ENCODE measurements at regions not wholly inside any gene's neighbourhood (a gene's known extent, or its start where the extent isn't known, plus 50 kb on each side); places are given as distances from the start of the nearest gene placed in this dataset.

GRCh38 chr13:37475151-37475550 lies 123.4 kb downstream of the POSTN start:
- POLR2A ChIA-PET, result no interaction called here
- no peak overlapping the region for H3K27ac ChIP-seq (ENCODE audit: extremely low read depth, low read depth, low read length)
- H3K36me3 ChIP-seq (ENCODE audit: control insufficient read depth in 2 of 2, insufficient read depth in 1 of 2, low read length in 2 of 2), result no peaks in the 10 kb centered on the region
- H3K4me1 ChIP-seq (ENCODE audit: control insufficient read depth, insufficient read depth, low read length), result no peaks in the 10 kb centered on the region
- no peak overlapping the region for H3K4me3 ChIP-seq (ENCODE audit: low read depth, low read length)
- CTCF ChIA-PET, result interaction anchor here (1.1 to 1.4 kb wide), 2 partner anchors 12 to 190 kb away, joined by 3 to 4 read pairs; no protein-coding TSS in a partner anchor
- H3K9me3 ChIP-seq (ENCODE audit: control insufficient read depth, insufficient read depth, low read depth, low read length), result no peaks in the 10 kb centered on the region
- no peak for TF ChIP-seq SP3 (tag by site-specific recombination; IDR thresholded peaks at IDR 0.05)
- TF ChIP-seq KLF16 (tag by site-specific recombination; IDR thresholded peaks at IDR 0.05), result no peak
- TF ChIP-seq ZNF146 (tag by site-specific recombination; IDR thresholded peaks at IDR 0.05), result no peak
- TF ChIP-seq KLF9 (tag by site-specific recombination; IDR thresholded peaks at IDR 0.05; ENCODE audit: low read depth), result no peak
- TF ChIP-seq, protein P1, sequence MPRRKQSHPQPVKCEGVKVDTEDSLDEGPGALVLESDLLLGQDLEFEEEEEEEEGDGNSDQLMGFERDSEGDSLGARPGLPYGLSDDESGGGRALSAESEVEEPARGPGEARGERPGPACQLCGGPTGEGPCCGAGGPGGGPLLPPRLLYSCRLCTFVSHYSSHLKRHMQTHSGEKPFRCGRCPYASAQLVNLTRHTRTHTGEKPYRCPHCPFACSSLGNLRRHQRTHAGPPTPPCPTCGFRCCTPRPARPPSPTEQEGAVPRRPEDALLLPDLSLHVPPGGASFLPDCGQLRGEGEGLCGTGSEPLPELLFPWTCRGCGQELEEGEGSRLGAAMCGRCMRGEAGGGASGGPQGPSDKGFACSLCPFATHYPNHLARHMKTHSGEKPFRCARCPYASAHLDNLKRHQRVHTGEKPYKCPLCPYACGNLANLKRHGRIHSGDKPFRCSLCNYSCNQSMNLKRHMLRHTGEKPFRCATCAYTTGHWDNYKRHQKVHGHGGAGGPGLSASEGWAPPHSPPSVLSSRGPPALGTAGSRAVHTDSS (tag by site-specific recombination; IDR thresholded peaks at IDR 0.05), result no peak
- TF ChIP-seq ZNF24 (tag by site-specific recombination; IDR thresholded peaks at IDR 0.05), result no peak
- no peak for TF ChIP-seq ZNF530 (tag by site-specific recombination; IDR thresholded peaks at IDR 0.05; ENCODE audit: low read depth)
- TF ChIP-seq ZNF426 (tag by site-specific recombination; IDR thresholded peaks at IDR 0.05), result no peak
- no peak for TF ChIP-seq ZNF585B (tag by site-specific recombination; IDR thresholded peaks at IDR 0.05)
- no peak for TF ChIP-seq ZNF114 (tag by site-specific recombination; IDR thresholded peaks at IDR 0.05)
- TF ChIP-seq ZNF555 (tag by site-specific recombination; conservative IDR thresholded peaks at IDR 0.05), result no peak
- no peak for TF ChIP-seq ZNF544 (tag by site-specific recombination; IDR thresholded peaks at IDR 0.05)
- no peak for TF ChIP-seq ZNF132 (tag by site-specific recombination; IDR thresholded peaks at IDR 0.05; ENCODE audit: borderline replicate concordance)
- no peak for TF ChIP-seq ZNF560 (tag by site-specific recombination; IDR thresholded peaks at IDR 0.05; ENCODE audit: borderline replicate concordance)
- TF ChIP-seq, protein P2, sequence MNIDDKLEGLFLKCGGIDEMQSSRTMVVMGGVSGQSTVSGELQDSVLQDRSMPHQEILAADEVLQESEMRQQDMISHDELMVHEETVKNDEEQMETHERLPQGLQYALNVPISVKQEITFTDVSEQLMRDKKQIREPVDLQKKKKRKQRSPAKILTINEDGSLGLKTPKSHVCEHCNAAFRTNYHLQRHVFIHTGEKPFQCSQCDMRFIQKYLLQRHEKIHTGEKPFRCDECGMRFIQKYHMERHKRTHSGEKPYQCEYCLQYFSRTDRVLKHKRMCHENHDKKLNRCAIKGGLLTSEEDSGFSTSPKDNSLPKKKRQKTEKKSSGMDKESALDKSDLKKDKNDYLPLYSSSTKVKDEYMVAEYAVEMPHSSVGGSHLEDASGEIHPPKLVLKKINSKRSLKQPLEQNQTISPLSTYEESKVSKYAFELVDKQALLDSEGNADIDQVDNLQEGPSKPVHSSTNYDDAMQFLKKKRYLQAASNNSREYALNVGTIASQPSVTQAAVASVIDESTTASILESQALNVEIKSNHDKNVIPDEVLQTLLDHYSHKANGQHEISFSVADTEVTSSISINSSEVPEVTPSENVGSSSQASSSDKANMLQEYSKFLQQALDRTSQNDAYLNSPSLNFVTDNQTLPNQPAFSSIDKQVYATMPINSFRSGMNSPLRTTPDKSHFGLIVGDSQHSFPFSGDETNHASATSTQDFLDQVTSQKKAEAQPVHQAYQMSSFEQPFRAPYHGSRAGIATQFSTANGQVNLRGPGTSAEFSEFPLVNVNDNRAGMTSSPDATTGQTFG (tag by site-specific recombination; IDR thresholded peaks at IDR 0.05; ENCODE audit: borderline replicate concordance), result no peak

GRCh38 chr13:37473035-37473434 lies 125.5 kb downstream of the POSTN start:
- ChIA-PET CTCF (no interaction called here), POLR2A (no interaction called here)
- Histone ChIP-seq H3K36me3 (ENCODE audit: control insufficient read depth in 2 of 2, insufficient read depth in 1 of 2, low read length in 2 of 2) (no peaks in the 10 kb centered on the region), H3K9me3 (ENCODE audit: control insufficient read depth, insufficient read depth, low read depth, low read length) (no peaks in the 10 kb centered on the region), H3K27ac (ENCODE audit: extremely low read depth, low read depth, low read length) (no peak overlapping the region), H3K4me3 (ENCODE audit: low read depth, low read length) (no peak overlapping the region), H3K4me1 (ENCODE audit: control insufficient read depth, insufficient read depth, low read length) (no peaks in the 10 kb centered on the region)
- TF ChIP-seq ZNF670 (tag by site-specific recombination; IDR thresholded peaks at IDR 0.05; ENCODE audit: low read depth), result no peak
- TF ChIP-seq BCL11A (tag by site-specific recombination; IDR thresholded peaks at IDR 0.05; ENCODE audit: low read depth), result no peak
- no peak for TF ChIP-seq ZNF23 (tag by site-specific recombination; IDR thresholded peaks at IDR 0.05; ENCODE audit: borderline replicate concordance)
- TF ChIP-seq ZNF18 (tag by site-specific recombination; IDR thresholded peaks at IDR 0.05), result no peak
- no peak for TF ChIP-seq ZNF580 (tag by site-specific recombination; IDR thresholded peaks at IDR 0.05)
- no peak for TF ChIP-seq ZNF354C (tag by site-specific recombination; IDR thresholded peaks at IDR 0.05; ENCODE audit: borderline replicate concordance, low read depth)
- no peak for TF ChIP-seq BCL11B (tag by site-specific recombination; IDR thresholded peaks at IDR 0.05; ENCODE audit: low read depth)
- no peak for TF ChIP-seq ZNF521 (tag by site-specific recombination; IDR thresholded peaks at IDR 0.05)
- TF ChIP-seq SCRT2 (tag by site-specific recombination; IDR thresholded peaks at IDR 0.05), result no peak
- TF ChIP-seq ZNF324 (tag by site-specific recombination; IDR thresholded peaks at IDR 0.05), result no peak
- TF ChIP-seq TRIM28 (IDR thresholded peaks at IDR 0.05; ENCODE audit: borderline replicate concordance, low read length), result no peak
- TF ChIP-seq BCL6B (tag by site-specific recombination; IDR thresholded peaks at IDR 0.05), result no peak
- no peak for TF ChIP-seq MEIS1 (CRISPR knock-in tag; IDR thresholded peaks at IDR 0.05; ENCODE audit: borderline replicate concordance)
- TF ChIP-seq SP2 (tag by site-specific recombination; IDR thresholded peaks at IDR 0.05), result no peak

All from HEK293 (cell line).